Right lobe of liver (tissue), 6 donors: ENCODE measurements at regions not wholly inside any gene's neighbourhood (a gene's known extent, or its start where the extent isn't known, plus 50 kb on each side); places are given as distances from the start of the nearest gene placed in this dataset.

Source experiments
- ATAC-seq, 4 donors: fragments of 200-7000 bp; cut with Tn5 transposase; one replicate each; pipeline ENCODE4 v1.9.1; 2020; ENCODE audit warnings: mild to moderate bottlenecking in 4 of 4, moderate library complexity in 4 of 4
- DNase-seq, 3 donors: peaks; one replicate each; pipeline ENCODE4 v3.0.0-alpha.2; 2020
- H3K27ac ChIP-seq, 3 donors: fragments of 200-600 bp; one replicate each; pipeline ENCODE4 v1.8.0; 2022
- H3K27me3 ChIP-seq, 2 donors: fragments of 200-600 bp; one replicate each; pipeline ENCODE4 v1.8.0; 2022
- H3K36me3 ChIP-seq, 4 donors: fragments of 200-600 bp; sonication (generic) in 1 of 4; one replicate each; pipeline versions ENCODE4 v1.5.1 to v1.8.0; 2017 to 2022; ENCODE audit warnings: control low read depth in 1 of 4
- H3K4me1 ChIP-seq, 4 donors: fragments of 200-600 bp; sonication (generic) in 1 of 4; one replicate each; pipeline versions ENCODE4 v1.5.1 to v1.8.0; 2017 to 2022; ENCODE audit warnings: control low read depth in 1 of 4
- H3K4me3 ChIP-seq, 3 donors: fragments of 200-600 bp; one replicate each; pipeline ENCODE4 v1.8.0; 2022
- H3K9me3 ChIP-seq, 4 donors: fragments of 200-600 bp; sonication (generic) in 1 of 4; one replicate each; pipeline versions ENCODE4 v1.5.1 to v1.8.0; 2017 to 2022; ENCODE audit warnings: control low read depth in 1 of 4
- POLR2A ChIP-seq: fragments of 450-650 bp; IDR thresholded peaks from one replicate; pipeline ENCODE4 v1.6.1; 2017; ENCODE audit warnings: antibody characterized with exemption, mild to moderate bottlenecking
- WGBS: methylation state at CpG from one replicate; pipeline ENCODE4 v1.1.6; 2018; ENCODE audit warnings: low coverage, low lambda C conversion rate; ENCODE audit not compliant: insufficient coverage; ENCODE audit errors: missing lambda C conversion rate; 5-methylcytosine and 5-hydroxymethylcytosine counted together
- intact Hi-C, 2 donors: fragments of 100-400 bp; cut with DNase I; formaldehyde crosslinking; loops; one replicate each; pipeline versions ENCODE4 v1.11.2 to v1.14.1; 2022
- TF ChIP-seq, protein P1 (sequence below), 4 donors: fragments of 200-600 bp in 3 of 4; fragments of 450-650 bp in 1 of 4; IDR thresholded peaks; one replicate each; pipeline versions ENCODE4 v1.5.1 to v1.8.0; 2016 to 2022; ENCODE audit warnings: antibody characterized with exemption in 4 of 4, mild to moderate bottlenecking in 2 of 4
- donor health status: DM: no; HTN: yes; CAD: no.
- donor health status: DM: no; HTN: no; CAD: no.
- donor health status: DM: no; HTN: no; CAD: no.
- donor health status: DM: no; HTN: yes; CAD: no.
- donor health status: DM: no; HTN: yes; CAD: no.

DNA sequence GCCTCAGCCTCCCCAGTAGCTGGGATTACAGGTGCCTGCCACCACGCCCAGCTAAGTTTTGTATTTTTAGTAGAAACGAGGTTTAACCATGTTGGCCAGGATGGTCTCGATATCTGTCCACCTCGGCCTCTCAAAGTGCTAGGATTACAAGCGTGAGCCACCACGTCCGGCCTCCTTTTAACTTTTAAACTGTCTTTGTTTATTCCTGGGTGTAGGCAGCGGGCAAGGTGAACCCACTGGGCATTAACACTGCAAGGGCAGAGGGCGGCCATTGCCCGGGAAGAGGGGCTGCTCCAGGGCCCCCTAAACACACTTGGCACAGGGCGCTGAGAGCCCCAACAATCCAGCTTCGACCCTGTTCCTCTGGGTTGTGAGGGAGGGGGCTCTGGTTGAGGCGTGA lies 693.6 kb downstream of the BRD1 start:
- Histone ChIP-seq H3K4me1 (no peaks in the 10 kb centered on the region), H3K36me3 (no peaks in the 10 kb centered on the region), H3K27me3 (peaks cover 0 to 9% of the 10 kb centered on the region in 2 donors), H3K4me3 (no peak overlapping the region), H3K9me3 (no peaks in the 10 kb centered on the region), H3K27ac (no peak overlapping the region)
- WGBS = 58% methylated on average over 11 of the region's 13 CpGs
- intact Hi-C loops = no loop called here
- TF ChIP-seq POLR2A = no peak
- TF ChIP-seq, protein P1, sequence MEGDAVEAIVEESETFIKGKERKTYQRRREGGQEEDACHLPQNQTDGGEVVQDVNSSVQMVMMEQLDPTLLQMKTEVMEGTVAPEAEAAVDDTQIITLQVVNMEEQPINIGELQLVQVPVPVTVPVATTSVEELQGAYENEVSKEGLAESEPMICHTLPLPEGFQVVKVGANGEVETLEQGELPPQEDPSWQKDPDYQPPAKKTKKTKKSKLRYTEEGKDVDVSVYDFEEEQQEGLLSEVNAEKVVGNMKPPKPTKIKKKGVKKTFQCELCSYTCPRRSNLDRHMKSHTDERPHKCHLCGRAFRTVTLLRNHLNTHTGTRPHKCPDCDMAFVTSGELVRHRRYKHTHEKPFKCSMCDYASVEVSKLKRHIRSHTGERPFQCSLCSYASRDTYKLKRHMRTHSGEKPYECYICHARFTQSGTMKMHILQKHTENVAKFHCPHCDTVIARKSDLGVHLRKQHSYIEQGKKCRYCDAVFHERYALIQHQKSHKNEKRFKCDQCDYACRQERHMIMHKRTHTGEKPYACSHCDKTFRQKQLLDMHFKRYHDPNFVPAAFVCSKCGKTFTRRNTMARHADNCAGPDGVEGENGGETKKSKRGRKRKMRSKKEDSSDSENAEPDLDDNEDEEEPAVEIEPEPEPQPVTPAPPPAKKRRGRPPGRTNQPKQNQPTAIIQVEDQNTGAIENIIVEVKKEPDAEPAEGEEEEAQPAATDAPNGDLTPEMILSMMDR (IDR thresholded peaks at IDR 0.05) = no peak
- DNase-seq (no peak), ATAC-seq (no peak)

DNA sequence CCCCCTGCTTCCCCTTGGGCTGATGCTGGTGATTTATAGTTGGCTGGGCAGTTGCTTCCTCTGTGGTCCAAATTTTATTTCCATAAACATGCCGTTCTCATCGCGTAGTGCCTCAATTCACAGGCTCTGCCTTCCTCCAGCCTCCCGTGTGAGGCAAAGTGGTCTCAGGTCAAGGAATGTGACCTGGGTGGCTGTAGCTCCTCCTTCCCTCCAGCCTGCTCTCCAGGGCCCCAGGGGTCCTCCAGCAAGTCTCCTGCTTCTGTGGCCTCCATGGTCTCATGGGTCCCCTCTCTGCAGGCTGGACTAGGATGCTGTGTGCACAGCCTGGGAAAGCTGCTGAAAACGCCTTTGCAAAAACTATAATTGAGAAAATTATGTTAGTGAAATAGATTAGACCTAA lies 694.1 kb downstream of the BRD1 start:
- H3K4me3 ChIP-seq = no peak overlapping the region
- H3K36me3 ChIP-seq = no peaks in the 10 kb centered on the region
- no peaks in the 10 kb centered on the region for H3K4me1 ChIP-seq
- intact Hi-C loops = no loop called here
- DNase-seq (no peak), ATAC-seq (no peak)
- WGBS = 29% methylated on average over 5 of the region's 5 CpGs
- H3K27ac ChIP-seq = no peak overlapping the region
- H3K27me3 ChIP-seq = peaks cover 0 to 9% of the 10 kb centered on the region in 2 donors
- H3K9me3 ChIP-seq = no peaks in the 10 kb centered on the region
- TF ChIP-seq, protein P1 (IDR thresholded peaks at IDR 0.05) = no peak
- no peak for TF ChIP-seq POLR2A

DNA sequence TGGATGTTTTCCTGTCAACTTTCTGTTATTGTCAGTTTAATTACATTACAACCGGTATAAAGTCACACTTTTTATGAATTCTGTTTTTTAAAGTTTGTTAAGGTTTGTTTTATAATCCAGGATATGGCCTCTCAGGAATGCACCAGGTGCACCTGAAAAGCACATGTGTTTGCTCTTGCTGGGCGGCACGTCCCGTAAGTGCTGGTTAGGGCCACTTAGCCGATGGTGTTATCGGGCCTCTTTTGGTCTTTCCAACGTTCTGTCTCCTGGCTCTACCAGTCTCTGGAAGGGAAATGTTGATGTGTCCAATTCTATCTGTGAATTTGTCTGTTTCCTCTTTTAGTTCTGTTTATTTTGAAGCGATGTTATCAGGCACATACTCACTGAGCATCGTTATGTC lies 695.7 kb downstream of the BRD1 start:
- DNase-seq (no peak), ATAC-seq (no peak)
- Histone ChIP-seq H3K27ac (no peak overlapping the region), H3K36me3 (no peaks in the 10 kb centered on the region), H3K27me3 (peaks cover 0 to 9% of the 10 kb centered on the region in 2 donors), H3K9me3 (no peaks in the 10 kb centered on the region), H3K4me1 (no peaks in the 10 kb centered on the region), H3K4me3 (no peak overlapping the region)
- intact Hi-C loops = no loop called here
- TF ChIP-seq, protein P1 (IDR thresholded peaks at IDR 0.05) = no peak
- TF ChIP-seq POLR2A = no peak
- WGBS = 28% methylated on average over 9 of the region's 9 CpGs

DNA sequence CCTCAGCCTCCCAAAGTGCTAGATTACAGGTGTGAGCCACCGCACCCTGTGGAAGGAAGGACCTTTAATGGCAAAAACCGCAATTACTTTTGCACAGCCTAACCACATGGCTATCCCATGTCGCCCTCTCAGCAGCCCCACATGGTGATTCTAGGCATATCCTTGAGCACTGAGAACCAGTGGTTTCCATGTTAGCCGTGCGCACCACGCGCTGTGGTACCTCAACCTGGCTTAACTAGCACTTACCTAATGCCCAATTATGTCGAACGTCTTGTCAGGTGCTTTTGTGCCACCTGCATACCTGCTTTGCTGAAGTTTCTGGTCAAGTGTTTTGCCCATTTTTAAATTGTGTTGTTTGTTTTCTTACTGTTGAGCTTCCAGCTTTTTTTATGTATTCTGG lies 697.9 kb downstream of the BRD1 start:
- 83% methylated on average over 6 of the region's 9 CpGs for WGBS
- DNase-seq (no peak), ATAC-seq (no peak)
- intact Hi-C loops = no loop called here
- Histone ChIP-seq H3K9me3 (no peaks in the 10 kb centered on the region), H3K4me3 (no peak overlapping the region), H3K27me3 (peaks cover 0 to 9% of the 10 kb centered on the region in 2 donors), H3K4me1 (peaks cover 0 to 6% (median 0%) of the 10 kb centered on the region in 4 donors), H3K27ac (no peak overlapping the region), H3K36me3 (no peaks in the 10 kb centered on the region)
- TF ChIP-seq, protein P1 (IDR thresholded peaks at IDR 0.05) = no peak
- no peak for TF ChIP-seq POLR2A

DNA sequence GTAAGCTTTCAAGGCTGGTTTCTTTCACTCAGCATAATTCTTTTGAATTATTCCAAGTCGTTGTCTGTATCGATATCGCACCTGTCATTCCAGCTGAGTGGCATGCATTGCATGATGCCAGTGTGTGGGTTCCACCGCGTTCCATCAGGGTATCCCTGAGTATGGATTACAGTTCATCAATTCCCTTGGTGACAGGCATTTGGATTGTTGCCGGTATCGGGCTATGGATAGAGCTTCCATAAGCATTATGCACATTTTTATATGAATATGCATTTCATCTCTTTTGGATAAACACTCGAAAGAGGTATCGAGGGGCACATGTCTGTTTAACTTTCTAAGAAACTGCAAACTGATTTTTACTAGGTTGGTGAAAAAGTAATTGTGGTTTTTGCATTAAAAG lies 698.8 kb downstream of the BRD1 start:
- TF ChIP-seq, protein P1 (IDR thresholded peaks at IDR 0.05) = no peak
- no peak for TF ChIP-seq POLR2A
- ATAC-seq (no peak), DNase-seq (no peak)
- no peak overlapping the region for H3K27ac ChIP-seq
- intact Hi-C loops = no loop called here
- H3K9me3 ChIP-seq = no peaks in the 10 kb centered on the region
- H3K4me1 ChIP-seq = peaks cover 0 to 7% (median 0%) of the 10 kb centered on the region in 4 donors
- peaks cover 0 to 5% of the 10 kb centered on the region in 2 donors for H3K27me3 ChIP-seq
- H3K4me3 ChIP-seq = no peak overlapping the region
- H3K36me3 ChIP-seq = no peaks in the 10 kb centered on the region
- WGBS = 80% methylated on average over 6 of the region's 9 CpGs
